CD14-positive monocyte (primary cell): ENCODE measurements at regions not wholly inside any gene's neighbourhood (a gene's known extent, or its start where the extent isn't known, plus 50 kb on each side); places are given as distances from the start of the nearest gene placed in this dataset.

ENCODE experiments used
- DNase-seq, 3 donors: peaks; one replicate each; pipeline ENCODE4 v3.0.0-alpha.2; 2011 to 2022
- H2AFZ ChIP-seq: 2 replicates; pipeline ENCODE4 v1.6.0; 2012; ENCODE audit warnings: mild to moderate bottlenecking, low read depth, low read length, inconsistent platforms; ENCODE audit not compliant: insufficient read depth, poor library complexity, severe bottlenecking
- H3K27ac ChIP-seq, 2 donors: 1 replicate in 1 of 2; 2 replicates in 1 of 2; pipeline ENCODE4 v1.5.1; 2012 to 2013; ENCODE audit warnings: low read length in 2 of 2, control low read depth in 1 of 2, inconsistent platforms in 1 of 2, low read depth in 1 of 2, mild to moderate bottlenecking in 1 of 2
- H3K27me3 ChIP-seq, 2 donors: one replicate each; pipeline versions ENCODE4 v1.6.0 to v1.6.1; 2011 to 2013; ENCODE audit warnings: low read length in 2 of 2; ENCODE audit not compliant: control insufficient read depth in 2 of 2, insufficient read depth in 2 of 2
- H3K36me3 ChIP-seq, 2 donors: replicated peaks in 1 of 2; 1 replicate in 1 of 2; 2 replicates in 1 of 2; pipeline versions ENCODE4 v1.5.1 to v1.6.1; 2012 to 2013; ENCODE audit warnings: low read length in 2 of 2, control low read depth in 1 of 2, inconsistent platforms in 1 of 2, mild to moderate bottlenecking in 1 of 2; ENCODE audit not compliant: insufficient read depth in 2 of 2, control insufficient read depth in 1 of 2
- H3K4me1 ChIP-seq, 2 donors: 1 replicate in 1 of 2; 2 replicates in 1 of 2; pipeline versions ENCODE4 v1.5.1 to v1.6.1; 2012 to 2013; ENCODE audit warnings: low read length in 2 of 2, control low read depth in 1 of 2, inconsistent platforms in 1 of 2, mild to moderate bottlenecking in 1 of 2, moderate library complexity in 1 of 2; ENCODE audit not compliant: insufficient read depth in 2 of 2, control insufficient read depth in 1 of 2
- H3K4me2 ChIP-seq: replicated peaks from 2 replicates; pipeline ENCODE3; 2012; ENCODE audit warnings: low read length, moderate library complexity, mild to moderate bottlenecking; ENCODE audit not compliant: poor library complexity, severe bottlenecking; ENCODE audit errors: extremely low read depth
- H3K4me3 ChIP-seq, 3 experiments: fragments of 200-600 bp in 1 of 3; sonication (generic) in 1 of 3; replicated peaks in 1 of 3; 1 replicate in 2 of 3; 2 replicates in 1 of 3; pipeline ENCODE4 v1.5.1; 2011 to 2013; ENCODE audit warnings: low read length in 3 of 3, mild to moderate bottlenecking in 3 of 3, control low read depth in 2 of 3, low read depth in 2 of 3, inconsistent platforms in 1 of 3, moderate library complexity in 1 of 3
- H3K79me2 ChIP-seq: 2 replicates; pipeline ENCODE4 v1.6.0; 2012; ENCODE audit warnings: mild to moderate bottlenecking, control low read depth, inconsistent platforms, low read length, moderate library complexity; ENCODE audit not compliant: insufficient read depth
- H3K9ac ChIP-seq: 2 replicates; pipeline ENCODE4 v1.6.0; 2017; ENCODE audit warnings: low read length, mild to moderate bottlenecking; ENCODE audit not compliant: insufficient read depth, poor library complexity, severe bottlenecking
- H3K9me3 ChIP-seq, 2 donors: replicated peaks in 1 of 2; 1 replicate in 1 of 2; 2 replicates in 1 of 2; pipeline versions ENCODE4 v1.5.1 to v1.6.1; 2012 to 2013; ENCODE audit warnings: low read length in 2 of 2, control low read depth in 1 of 2; ENCODE audit not compliant: control insufficient read depth in 1 of 2, insufficient read depth in 1 of 2
- H4K20me1 ChIP-seq: 2 replicates; pipeline ENCODE4 v1.6.0; 2012; ENCODE audit warnings: mild to moderate bottlenecking, low read length, control low read depth, moderate library complexity; ENCODE audit not compliant: insufficient read depth
- H3K27ac Mint-ChIP-seq, 7 donors: one replicate each; pipeline ENCODE4 v1.8.0; 2020; ENCODE audit warnings: mild to moderate bottlenecking in 7 of 7, mixed read lengths in 7 of 7, moderate library complexity in 6 of 7, inconsistent platforms in 2 of 7
- H3K27me3 Mint-ChIP-seq, 3 donors: one replicate each; pipeline ENCODE4 v1.8.0; 2021 to 2022; ENCODE audit warnings: low read depth in 3 of 3, mild to moderate bottlenecking in 3 of 3, mixed read lengths in 3 of 3, moderate library complexity in 3 of 3, inconsistent platforms in 1 of 3
- H3K36me3 Mint-ChIP-seq, 2 donors: one replicate each; pipeline ENCODE4 v1.8.0; 2020; ENCODE audit warnings: mixed read lengths in 2 of 2, inconsistent platforms in 1 of 2, mild to moderate bottlenecking in 1 of 2
- H3K4me1 Mint-ChIP-seq: one replicate; pipeline ENCODE4 v1.8.0; 2020; ENCODE audit warnings: mild to moderate bottlenecking, mixed read lengths
- H3K4me3 Mint-ChIP-seq, 2 donors: one replicate each; pipeline ENCODE4 v1.8.0; 2020; ENCODE audit warnings: mild to moderate bottlenecking in 2 of 2, mixed read lengths in 2 of 2, moderate library complexity in 1 of 2
- H3K9me3 Mint-ChIP-seq, 7 donors: one replicate each; pipeline ENCODE4 v1.8.0; 2020 to 2022; ENCODE audit warnings: mixed read lengths in 7 of 7, mild to moderate bottlenecking in 6 of 7, moderate library complexity in 6 of 7, inconsistent platforms in 2 of 7
- CTCF ChIP-seq: fragments of 200-600 bp; IDR thresholded peaks from one replicate; pipeline ENCODE4 v1.8.0; 2022; ENCODE audit warnings: antibody characterized with exemption, mild to moderate bottlenecking
- WGBS: methylation state at CpG from one replicate; pipeline ENCODE4 v1.1.5; 2013; ENCODE audit warnings: missing lambda C conversion rate; ENCODE audit not compliant: insufficient coverage; 5-methylcytosine and 5-hydroxymethylcytosine counted together
- intact Hi-C, 2 donors: fragments of 100-400 bp; cut with micrococcal nuclease; formaldehyde crosslinking; loops; one replicate each; pipeline versions ENCODE4 v1.15.0 to v1.15.1; 2023

GRCh38 chr4:74612837-74613236, 167.9 kb downstream of the AREG start:
- no peak overlapping the region for H2AFZ ChIP-seq
- TF ChIP-seq CTCF = no peak
- no peaks in the 10 kb centered on the region for H3K27me3 ChIP-seq
- H3K4me3 ChIP-seq = no peak overlapping the region
- H3K27ac ChIP-seq = no peak overlapping the region
- H3K27ac Mint-ChIP-seq = no peak overlapping the region
- no CpG with 5 or more reads among the region's 2 CpGs for WGBS
- H3K79me2 ChIP-seq = no peaks in the 10 kb centered on the region
- no peaks in the 10 kb centered on the region for H3K4me1 ChIP-seq
- no peak overlapping the region for H3K4me2 ChIP-seq
- no peaks in the 10 kb centered on the region for H3K36me3 Mint-ChIP-seq
- H3K36me3 ChIP-seq = no peaks in the 10 kb centered on the region
- DNase-seq = no peak
- peaks cover 0 to 2% (median 0%) of the 10 kb centered on the region in 3 donors for H3K27me3 Mint-ChIP-seq
- H3K4me1 Mint-ChIP-seq = no peaks in the 10 kb centered on the region
- H3K4me3 Mint-ChIP-seq = no peak overlapping the region
- intact Hi-C loops = no loop called here
- peaks cover 0 to 3% (median 0%) of the 10 kb centered on the region in 7 donors for H3K9me3 Mint-ChIP-seq
- H4K20me1 ChIP-seq = no peaks in the 10 kb centered on the region
- H3K9me3 ChIP-seq = no peaks in the 10 kb centered on the region
- H3K9ac ChIP-seq = no peak overlapping the region

GRCh38 chr4:74613266-74613665, 168.3 kb downstream of the AREG start:
- Histone ChIP-seq H3K4me1 (no peaks in the 10 kb centered on the region), H3K4me3 (no peak overlapping the region), H3K36me3 (no peaks in the 10 kb centered on the region), H3K9me3 (no peaks in the 10 kb centered on the region), H3K27ac (no peak overlapping the region), H3K9ac (no peak overlapping the region), H3K27me3 (no peaks in the 10 kb centered on the region), H3K79me2 (no peaks in the 10 kb centered on the region), H3K4me2 (no peak overlapping the region), H2AFZ (no peak overlapping the region), H4K20me1 (no peaks in the 10 kb centered on the region)
- no peak overlapping the region for H3K27ac Mint-ChIP-seq
- H3K36me3 Mint-ChIP-seq = no peaks in the 10 kb centered on the region
- no peak for TF ChIP-seq CTCF
- intact Hi-C loops = no loop called here
- H3K27me3 Mint-ChIP-seq = peaks cover 0 to 2% (median 0%) of the 10 kb centered on the region in 3 donors
- H3K4me3 Mint-ChIP-seq = no peak overlapping the region
- DNase-seq = no peak
- WGBS = 92% methylated on average over 2 of the region's 2 CpGs
- H3K4me1 Mint-ChIP-seq = no peaks in the 10 kb centered on the region
- peaks cover 0 to 3% (median 0%) of the 10 kb centered on the region in 7 donors for H3K9me3 Mint-ChIP-seq
